Tongue (tissue), 1 donor: ENCODE measurements at regions not wholly inside any gene's neighbourhood (a gene's known extent, or its start where the extent isn't known, plus 50 kb on each side); places are given as distances from the start of the nearest gene placed in this dataset.

Experiments
- DNase-seq: peaks from one replicate; pipeline ENCODE4 v3.0.0-alpha.2; 2015

DNA sequence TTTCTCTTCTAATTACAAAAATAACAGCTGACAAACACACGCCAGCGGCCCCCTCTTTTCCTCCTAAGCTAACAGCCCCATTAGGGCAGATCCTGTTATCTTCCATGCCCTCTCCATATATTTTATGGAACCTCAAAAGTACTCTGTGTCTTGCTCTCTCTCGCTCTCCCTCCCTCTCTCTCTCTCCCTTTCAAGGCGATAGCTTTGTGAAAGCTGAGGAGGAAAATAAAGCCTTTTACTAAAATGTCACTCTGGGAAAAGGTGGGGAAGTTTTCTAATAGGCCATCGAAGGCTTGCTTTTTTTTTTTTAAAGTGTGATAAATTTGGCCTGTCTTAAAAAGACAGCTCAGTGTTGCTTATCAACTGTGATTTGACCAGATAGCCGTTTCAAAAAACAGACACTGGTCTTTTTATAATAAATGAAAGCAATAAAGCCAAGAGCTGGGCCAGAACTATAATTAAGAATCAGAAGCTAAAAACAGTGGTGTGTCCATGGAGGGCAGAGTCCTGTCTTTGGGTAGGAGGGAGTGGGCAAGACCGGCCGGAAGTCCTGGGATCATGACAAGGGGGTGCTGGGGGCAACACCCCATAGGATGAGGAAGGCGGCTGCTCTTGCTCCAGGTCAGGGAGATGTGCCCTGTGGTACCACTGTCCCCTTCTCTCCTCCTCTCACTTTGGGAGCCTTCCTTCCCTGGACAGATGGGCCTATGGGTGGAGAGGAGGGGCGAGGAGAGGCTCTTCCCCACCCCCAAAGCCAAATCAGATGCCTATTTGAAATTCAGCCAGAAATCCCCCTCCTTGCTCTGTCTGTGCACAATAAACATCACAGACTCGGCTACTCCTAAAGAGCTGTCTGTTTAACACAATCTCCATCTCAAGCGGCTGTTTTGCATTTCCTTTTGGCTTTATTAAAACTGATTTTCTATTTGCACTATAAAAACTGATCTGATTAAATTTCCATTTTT, 267.2 kb downstream of the BUD13 start:
- DNase-seq: no peak

DNA sequence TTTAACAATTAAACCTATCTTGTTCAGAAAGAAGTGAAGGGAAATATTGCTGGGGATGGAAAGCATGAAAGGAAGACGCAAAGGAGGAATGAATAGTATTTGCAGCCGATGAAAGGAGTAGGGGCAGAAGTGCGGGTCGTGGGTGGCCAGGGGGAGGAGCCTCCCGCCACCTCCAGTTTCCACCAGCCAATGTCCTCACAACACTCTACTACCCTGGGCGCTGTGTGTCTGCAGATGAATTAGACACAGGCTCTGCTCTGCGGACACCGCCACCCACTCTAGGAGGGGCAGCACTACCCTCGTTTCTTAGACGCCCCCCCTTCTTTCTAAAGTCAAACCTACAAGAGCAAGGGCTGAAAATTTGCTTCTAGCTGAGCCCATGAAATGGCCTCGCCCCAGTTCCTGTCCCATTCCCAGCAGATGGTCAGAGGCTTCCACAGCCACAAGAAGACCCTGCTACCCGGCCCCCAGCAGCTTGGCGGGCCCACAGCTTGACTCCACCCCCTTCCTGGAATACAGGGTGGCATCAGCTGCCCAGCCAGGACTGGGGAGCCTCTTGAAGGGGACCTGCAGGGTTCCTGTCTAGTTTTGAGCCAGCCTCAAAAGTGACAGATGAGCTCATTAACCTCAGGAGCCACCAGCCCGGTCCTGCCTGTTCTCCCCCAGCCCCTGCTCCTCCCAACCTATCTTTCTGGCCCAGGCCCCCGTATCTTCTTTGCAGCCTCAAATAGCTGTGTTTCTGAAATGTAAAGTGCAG, 268.1 kb downstream of the BUD13 start:
- no peak for DNase-seq

DNA sequence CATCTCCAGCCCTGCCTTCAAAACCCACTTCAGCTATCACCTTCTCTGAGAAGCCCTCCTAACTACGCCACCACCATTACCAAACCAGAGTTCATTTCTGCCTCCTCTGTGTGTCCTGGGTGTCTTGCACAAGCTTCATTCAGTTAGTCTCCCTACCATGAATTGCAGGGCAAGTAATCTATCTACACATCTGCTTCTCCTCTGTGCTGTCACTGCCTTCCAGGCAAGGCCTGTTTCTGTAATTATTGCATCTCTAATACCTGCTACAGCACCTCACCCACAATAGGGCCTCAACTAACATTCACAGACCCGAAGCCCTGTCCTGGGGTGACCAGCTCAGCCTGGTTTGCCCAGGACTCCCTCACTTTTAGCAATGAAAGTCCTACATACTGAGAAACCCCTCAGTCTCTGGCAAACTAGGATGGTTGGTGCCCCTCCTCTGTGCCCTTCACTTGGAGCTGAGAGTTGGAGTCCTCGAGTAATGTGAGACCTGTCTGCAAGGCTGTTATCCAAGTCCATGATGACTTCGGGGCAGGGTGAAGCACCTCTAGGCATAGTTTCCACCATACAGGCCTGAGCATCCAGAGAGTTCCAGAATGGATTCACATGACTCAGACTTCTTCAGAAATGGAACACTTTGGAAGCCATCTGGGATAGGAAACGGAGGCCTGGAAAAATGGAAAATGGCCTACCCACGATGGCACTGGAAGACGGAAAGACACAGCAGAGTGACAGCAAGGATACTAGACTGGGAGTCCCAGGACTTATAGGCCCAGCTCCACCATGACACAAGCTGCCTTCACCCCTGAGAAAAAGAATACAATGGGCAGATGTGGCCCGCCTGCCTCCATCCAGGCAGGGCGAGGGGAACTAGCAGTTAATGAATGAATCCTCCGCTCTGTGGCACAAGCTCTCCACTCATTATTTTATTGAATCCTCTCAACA, 269.3 kb downstream of the BUD13 start:
- DNase-seq: no peak

DNA sequence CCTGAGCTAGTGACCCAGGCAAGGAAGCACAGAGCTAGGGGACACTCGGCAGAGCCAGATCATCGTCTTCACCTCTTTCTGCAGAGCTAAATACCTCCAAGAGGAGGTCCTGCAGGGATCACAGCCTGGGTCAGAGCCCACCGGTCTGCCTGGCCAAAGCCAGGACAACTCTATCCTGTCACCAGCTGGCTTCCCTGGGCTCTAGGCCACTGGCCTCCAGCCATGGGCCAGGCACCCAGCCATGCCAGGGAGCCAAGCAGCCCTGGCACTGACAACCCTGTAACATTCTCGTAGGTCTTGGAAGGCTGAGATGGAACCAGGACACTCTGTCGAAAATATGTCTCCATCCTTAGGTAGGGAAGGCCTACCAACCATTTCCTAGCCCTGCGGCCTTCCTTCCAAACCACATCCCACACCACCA, 270.1 kb downstream of the BUD13 start:
- DNase-seq: no peak

DNA sequence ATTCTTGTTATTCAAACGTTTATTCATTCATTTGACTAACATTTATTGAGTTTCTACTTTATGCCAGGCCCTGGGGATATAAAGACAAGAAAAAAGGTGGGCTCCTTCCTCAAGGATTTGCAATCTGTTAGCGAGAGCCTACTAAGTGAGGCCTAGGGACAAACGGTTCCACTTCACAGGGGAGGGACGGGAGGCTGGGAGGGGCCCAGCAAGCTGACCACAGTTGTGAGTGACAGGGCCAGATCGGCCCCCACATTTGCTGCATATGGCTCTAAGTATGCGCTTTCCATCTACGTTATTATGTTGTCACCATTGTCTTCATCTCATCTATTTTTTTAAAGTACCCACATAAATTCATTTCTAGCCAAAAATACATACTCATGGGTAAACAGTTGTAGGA, 271.1 kb downstream of the BUD13 start:
- no peak for DNase-seq

DNA sequence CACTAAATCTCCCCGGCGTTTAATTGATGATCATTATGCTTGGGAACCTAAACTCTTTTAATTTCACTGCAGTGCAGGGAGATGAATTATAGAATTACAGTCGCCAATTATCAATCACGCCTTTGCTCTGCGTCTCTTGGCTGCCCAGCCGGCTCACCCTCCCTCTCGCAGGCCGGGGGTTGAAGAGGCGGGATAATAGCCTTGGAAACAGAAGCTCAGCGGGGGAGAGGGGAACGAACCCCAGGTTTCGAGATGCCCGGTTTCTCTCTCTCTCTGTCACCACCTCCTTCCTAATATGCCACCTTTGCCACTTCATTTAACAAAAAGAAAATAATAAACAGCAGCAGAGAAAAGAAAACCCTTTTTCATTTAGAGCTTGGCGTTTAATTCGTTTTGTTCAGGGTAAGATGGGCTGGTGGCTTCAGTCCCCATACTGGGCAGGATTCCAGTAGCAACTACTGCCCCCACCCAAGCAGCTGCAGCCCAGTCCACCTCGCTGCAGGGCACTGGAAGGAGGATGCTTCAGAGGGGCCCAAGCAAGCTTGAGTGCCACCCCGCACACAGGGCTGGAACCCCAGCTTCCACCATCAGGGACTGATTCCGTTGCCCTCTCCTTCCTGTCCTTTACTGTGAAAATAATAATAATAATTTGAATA, 271.7 kb downstream of the BUD13 start:
- DNase-seq: peak; percentile 61

DNA sequence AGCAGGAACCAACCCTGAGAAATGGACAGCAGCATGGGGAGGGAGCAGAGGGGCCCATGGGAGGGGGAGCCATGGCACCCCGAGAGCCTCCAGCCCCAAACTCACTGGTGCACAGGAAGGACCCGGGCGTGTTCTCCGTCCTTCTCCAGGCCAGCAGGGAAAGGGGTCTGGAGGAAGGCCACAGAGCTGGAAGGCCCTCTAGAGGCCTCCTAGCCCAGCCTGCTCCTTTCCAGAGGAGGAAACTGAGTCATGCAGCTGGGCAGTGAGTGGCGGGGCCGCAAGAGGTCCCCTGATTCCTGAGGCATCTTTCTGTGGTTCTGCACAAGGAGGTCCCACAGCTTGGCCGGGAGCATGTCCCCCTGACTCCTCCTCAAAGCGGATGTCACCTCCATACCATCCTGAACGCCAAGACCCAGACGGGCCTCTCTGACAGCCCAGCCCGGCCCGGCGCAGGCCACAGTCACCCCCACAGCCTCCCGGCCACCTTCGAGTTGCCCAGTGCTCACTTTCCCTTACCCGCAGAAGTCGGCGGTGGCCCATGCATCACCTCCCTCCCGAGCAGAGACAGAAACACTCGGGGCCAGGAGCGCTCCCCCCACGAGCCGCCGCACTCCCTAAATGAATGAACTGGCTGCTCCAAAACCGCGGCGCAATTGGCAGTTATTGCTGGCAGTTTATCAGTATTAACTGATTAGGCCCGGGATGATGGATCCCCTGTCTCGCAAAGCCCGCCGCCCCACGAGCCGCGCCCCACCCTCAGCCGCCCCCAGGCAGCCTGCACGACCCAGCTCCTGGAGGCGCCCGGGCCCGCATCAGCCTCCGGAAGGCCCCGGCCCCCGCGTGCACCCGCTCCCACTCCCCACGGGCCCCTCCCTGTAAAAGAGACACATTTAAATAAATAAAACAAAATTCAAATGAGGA, 272.5 kb downstream of the BUD13 start:
- no peak for DNase-seq

DNA sequence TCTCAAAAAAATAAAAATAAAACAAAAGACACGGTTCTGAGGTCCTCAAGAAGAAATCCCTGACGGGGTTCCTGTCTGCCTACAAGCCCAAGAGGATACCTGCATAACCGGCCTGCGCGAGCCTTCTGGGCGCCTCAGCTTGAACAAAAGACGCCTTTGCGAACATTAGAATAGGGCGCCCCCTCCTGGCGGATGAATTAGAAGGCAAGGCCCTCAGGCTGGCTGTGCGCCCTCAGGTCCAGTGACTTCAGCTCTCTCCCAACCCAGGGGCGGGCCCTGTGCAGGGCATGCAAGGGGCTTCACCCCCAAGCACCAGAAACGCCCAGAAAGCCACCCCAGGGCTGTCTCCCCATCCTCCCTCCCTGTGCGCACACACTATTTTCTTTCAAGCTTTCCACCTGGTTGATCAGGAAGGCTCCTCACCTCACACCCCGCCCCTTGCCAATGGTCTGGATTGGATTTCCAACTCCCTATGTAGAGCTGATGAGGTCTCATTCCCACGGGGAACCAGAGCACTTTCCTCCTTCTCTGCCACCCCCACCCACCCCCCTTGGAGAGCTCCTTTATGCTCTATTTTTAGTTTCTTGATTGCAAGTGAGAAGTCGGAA, 273.3 kb downstream of the BUD13 start:
- peak; percentile 89 for DNase-seq

DNA sequence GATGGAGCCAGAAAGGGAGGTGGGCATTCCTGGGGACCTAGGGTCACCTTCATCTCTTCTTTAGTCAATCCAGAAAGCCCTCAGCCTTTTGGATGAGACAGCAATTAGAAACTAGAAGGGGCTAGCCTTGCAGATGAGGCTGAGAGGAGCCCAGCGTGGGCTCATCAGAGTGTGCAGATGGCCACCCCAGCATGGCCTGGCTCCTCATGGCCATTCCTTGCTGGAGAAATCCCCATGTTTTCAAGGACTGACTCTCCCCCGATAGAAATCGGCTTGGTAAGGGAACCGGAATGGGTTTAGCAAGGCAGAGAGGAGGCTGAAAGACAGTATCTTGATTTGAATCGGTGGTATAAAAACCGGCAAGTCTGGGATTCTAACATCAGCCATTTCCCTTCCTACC, 274.6 kb downstream of the BUD13 start:
- DNase-seq: no peak

DNA sequence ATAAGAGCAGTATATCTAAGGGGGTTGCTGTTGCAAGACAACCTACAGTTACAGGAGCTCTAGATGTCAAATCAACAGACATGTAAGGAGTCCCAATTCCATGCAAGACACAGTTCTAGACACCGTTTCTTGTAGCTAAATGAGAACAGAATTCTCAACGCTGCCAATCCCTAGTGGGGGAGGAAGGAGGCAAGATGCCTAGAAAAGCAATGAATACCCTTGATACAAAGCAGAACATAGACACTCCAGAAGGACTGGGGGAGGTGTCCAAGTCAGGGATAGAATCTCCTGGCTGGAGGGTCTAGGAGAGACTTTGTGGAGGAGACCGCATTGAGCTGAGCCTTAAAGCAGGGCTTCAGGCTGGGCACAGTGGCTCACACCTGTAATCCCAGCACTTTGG, 280.2 kb downstream of the BUD13 start:
- DNase-seq: no peak

DNA sequence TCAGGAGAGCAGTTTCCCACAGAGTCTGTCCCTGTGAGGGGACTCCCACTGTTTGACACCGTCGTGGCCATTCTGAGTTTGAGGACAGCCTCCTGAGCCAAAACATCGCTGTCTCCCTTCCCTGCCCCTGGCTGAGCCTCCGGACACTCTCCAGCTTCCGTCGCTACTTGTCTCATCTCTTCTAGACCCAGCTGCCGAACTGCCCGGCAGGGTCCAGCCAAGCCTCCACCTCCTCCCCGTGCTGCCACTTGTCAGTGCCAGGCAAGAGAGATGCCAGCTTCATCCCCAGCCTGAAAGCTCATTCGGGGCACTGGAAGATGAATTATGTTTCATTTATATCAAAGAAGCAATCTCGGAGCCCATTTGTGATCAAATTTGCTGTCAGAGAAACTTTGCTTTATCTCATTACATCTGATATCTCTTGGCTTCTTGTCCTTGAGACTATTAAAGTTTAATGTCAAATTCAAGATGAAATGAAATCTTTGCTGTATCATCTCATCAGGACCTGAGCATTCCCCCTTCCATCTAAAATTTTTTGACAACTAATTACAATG, 283.9 kb downstream of the BUD13 start:
- no peak for DNase-seq

DNA sequence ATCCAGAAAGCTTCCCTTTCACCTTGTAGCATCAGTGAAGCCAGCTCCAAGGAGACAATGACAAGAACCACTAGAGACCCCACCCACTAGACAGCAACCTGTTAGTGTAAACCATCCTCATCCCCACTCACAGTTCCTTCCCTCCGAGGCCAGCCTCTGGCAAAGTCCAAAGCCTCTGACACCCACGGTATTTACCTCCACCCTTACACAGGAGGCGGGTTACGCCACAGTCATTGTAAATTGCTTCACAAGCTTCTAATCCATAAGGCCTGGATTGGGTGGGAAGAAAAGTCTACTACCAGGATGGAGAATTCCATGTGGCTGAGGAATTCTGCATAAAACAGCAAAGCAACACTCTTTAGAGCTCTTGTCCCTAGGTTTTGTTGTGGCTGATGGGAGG, 287.4 kb downstream of the BUD13 start:
- no peak for DNase-seq

DNA sequence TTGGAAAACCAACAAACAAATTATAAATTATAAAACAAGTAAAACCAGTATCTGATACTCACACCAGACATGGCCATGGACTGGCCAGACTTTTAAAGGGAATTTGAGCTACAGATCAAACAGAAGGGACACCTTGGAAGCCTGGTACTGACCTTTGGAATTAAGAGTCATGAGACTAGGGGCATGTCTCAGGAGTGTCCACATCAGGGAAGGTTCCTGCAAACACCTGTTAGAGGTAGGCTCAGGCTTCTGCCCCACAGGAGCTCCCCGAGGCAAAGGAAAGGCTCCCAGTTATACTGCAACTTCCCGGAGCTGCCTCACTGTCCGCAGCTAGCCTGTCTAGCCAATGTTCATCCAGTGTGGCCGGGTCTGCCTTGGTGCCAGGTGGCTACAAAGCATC, 290.1 kb downstream of the BUD13 start:
- DNase-seq: no peak

DNA sequence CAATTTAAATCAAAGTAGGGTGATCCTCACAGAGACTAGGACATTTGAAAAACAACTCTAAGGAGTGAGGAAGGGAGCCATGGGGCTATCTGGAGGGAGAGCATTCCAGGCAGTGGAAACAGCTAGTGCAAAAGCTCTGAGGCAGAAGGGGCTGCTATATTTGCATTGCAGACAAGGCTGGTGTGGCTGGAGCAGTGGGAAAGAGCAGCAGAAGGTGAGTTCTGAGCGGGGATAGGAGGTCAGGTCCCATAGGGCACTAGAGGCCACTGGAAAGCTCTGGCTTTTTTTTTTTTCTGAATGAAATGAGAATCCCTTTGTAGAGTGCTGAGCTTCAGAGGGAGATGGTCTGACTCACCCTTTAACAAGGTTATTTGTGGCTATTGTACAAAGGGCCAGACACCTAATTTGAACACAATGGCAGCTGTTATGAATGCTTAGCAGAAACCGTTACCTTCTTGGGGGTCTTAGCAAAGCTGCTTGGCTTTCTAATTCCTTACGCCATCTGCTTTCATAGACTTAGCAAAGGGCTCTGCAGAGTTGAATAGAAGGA, 291.6 kb downstream of the BUD13 start:
- DNase-seq: no peak

DNA sequence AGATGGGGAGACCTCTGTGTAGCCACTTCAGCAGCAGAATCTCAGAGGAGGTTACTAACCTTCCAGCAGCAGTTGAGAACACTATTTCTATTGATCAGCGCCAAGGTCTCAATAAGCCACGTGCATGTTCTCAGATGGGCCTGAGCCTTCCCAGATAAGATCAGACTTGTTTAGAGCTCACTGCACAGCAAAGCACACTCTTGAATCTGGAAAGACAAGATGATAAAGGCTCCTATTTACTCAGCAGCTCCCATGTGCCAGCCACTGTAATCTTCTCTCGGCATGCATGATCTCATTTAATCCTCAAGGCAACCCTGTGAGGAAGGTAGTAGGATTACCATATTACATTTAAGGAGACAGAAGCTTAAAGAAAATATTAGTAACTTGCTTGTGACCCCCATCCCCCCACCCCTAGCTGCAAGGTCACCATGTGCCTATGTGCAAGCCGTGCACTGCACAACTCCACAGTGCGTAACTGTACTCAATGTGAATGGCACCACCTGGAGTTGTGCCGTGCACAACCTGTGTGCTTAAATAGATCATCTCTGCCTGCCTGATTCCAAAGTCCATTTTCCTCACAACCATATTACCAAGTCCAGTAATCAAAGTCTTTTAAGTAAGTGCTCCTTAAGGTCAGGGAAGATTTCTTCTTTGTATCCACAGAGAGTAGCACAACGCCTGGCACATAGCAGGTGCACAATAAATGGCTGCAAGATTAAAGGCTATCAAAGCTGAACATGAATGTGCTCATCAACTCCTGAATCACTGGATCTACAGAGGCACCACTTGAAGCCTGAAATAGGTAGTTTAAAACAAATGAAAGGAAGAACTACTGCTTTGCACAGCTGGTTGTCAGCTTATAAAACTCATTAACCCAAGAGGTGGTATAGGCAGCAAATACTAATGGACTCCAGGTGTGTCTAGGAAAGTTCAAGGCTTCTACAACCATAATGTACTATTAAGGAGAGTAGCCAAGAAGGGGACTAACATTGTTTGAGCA, 293.8 kb downstream of the BUD13 start:
- no peak for DNase-seq

DNA sequence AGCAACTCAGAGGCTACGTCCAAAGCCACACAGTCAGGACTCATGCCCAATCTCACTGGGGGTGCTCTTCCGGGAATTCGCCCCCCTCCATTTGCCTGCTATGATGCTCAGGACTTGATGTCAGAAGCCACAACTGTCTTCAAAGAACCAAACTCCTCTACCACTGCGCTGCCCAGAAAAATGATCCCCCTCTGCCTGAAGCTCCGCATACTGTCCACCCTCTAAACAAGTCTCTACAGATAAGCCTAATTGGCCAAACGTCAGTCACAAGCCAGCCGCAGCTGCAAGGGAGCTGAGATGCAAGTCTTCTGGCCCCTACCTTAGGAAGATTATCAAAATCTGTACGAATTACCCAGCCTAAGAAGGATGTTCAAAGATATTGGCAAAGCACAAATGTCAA, 294.6 kb downstream of the BUD13 start:
- no peak for DNase-seq

DNA sequence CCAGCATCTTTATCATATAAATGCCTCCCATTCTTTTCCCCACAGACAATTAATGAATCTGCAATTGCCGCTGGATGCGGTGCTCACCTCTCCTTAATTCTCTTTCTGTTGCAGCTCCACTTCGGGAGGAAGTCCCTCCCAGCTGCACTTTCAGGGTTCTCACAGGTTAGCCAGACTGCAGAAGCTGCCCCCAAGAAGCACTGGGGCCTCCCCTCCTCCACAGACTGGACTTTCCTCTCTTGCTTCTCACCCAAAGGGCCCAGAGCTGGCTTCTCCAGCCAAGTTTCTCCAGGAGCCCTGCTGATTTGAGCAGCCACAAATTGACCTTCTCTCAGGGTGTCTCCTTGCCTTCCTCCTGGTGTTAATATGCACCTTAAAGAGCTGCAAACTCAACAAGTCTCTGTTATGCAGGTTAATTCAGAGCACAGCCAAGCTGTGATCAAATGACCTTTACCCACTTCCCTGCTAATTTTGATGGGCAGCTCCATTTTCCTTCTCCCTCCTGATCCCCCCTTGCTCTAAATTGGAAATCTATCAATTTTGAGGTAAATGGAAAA, 298.9 kb downstream of the BUD13 start:
- DNase-seq: no peak

DNA sequence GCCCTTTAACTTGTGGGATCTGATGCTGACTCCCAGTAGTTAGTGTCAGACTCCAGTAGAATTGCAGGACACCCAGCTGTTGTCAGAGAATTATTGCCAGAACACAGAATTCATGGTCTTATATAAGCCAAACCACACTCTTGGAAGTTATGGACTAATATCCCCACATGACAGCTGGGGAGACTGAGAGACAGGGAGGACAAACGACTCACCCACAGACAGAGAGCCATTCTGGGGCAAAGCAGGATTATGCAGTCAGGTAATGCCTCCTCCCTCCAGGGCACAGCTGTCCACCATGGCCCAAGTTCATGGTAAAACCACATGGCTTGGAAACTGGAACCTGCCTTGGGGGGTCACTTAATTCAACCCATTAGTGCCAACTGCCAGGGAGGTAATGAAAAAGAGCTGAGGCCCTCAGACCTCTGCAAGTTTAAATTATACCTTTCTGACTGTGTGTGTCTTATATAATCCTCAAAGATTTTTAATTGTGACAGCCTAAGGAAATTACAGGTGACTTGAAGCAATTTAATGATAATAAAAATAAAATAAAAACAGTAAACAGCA, 299.5 kb downstream of the BUD13 start:
- DNase-seq: no peak
